IPS-18a (cell line): ENCODE measurements at regions not wholly inside any gene's neighbourhood (a gene's known extent, or its start where the extent isn't known, plus 50 kb on each side); places are given as distances from the start of the nearest gene placed in this dataset.

Experiments
- H3K27ac ChIP-seq: one replicate; pipeline ENCODE4 v1.5.1; 2013; ENCODE audit warnings: low read length
- H3K27me3 ChIP-seq: one replicate; pipeline ENCODE4 v1.6.1; 2013; ENCODE audit warnings: mild to moderate bottlenecking, low read length; ENCODE audit not compliant: control insufficient read depth, insufficient read depth
- H3K36me3 ChIP-seq: one replicate; pipeline ENCODE4 v1.6.1; 2013; ENCODE audit warnings: low read depth, low read length; ENCODE audit not compliant: control insufficient read depth
- H3K4me1 ChIP-seq: one replicate; pipeline ENCODE4 v1.6.1; 2013; ENCODE audit warnings: low read depth, low read length; ENCODE audit not compliant: control insufficient read depth
- H3K4me3 ChIP-seq: one replicate; pipeline ENCODE4 v1.5.1; 2013; ENCODE audit warnings: low read length
- H3K9ac ChIP-seq: one replicate; pipeline ENCODE4 v1.6.1; 2013; ENCODE audit warnings: mild to moderate bottlenecking, low read length, moderate library complexity
- H3K9me3 ChIP-seq: one replicate; pipeline ENCODE4 v1.6.1; 2013; ENCODE audit warnings: low read depth, low read length; ENCODE audit not compliant: control insufficient read depth

DNA sequence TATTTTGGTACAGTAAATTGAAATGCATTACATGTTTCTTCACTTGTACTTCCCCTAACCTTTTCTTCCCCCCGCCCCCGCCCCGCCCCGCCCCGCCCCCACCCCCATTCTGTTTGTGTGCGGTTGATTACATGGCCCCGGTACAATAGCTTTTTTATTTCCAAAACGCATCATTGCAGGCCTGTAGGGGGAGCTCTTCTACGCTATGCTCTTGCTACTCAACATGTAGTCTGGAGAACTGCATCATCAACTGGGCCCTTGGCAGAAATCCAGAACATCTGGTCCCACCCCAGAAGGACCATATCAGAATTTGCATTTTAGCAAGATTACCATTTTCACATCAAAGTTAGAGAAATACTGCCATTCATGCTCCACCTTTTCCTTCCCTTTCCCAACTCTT, 333.3 kb upstream of the DDX53 start:
- Histone ChIP-seq H3K4me1 (no peaks in the 10 kb centered on the region), H3K4me3 (no peak overlapping the region), H3K27me3 (no peaks in the 10 kb centered on the region), H3K27ac (no peak overlapping the region), H3K9ac (no peak overlapping the region), H3K9me3 (peaks cover 7% of the 10 kb centered on the region), H3K36me3 (no peaks in the 10 kb centered on the region)

GRCh38 chrX:22674932-22675331, 324.8 kb upstream of the DDX53 start:
- Histone ChIP-seq H3K4me1 (no peaks in the 10 kb centered on the region), H3K9me3 (peaks cover 11% of the 10 kb centered on the region), H3K27me3 (no peaks in the 10 kb centered on the region), H3K4me3 (no peak overlapping the region), H3K9ac (no peak overlapping the region), H3K36me3 (no peaks in the 10 kb centered on the region), H3K27ac (no peak overlapping the region)

DNA sequence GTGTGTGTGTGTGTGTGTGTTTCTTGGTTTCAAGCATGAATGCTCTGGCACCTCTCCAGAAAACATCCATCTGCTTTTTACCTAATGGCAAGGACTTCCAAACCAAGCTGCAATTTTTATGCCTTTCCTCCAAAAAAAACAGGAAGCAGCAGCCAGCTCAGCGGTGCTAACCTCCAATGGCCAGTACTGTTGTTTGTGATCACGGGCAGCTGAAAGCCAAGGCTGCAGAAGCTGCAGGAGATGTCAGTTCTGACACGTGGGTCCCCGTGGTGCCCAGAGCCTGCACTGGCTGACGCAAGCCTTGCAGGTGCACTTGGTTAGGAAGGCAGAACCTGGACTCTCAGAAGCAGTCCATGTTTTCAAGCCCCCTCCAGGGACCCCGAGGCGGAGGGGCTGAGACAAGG, 313.6 kb upstream of the DDX53 start:
- no peaks in the 10 kb centered on the region for H3K36me3 ChIP-seq
- no peak overlapping the region for H3K4me3 ChIP-seq
- no peak overlapping the region for H3K9ac ChIP-seq
- no peak overlapping the region for H3K27ac ChIP-seq
- peaks cover 14% of the 10 kb centered on the region for H3K9me3 ChIP-seq
- no peaks in the 10 kb centered on the region for H3K27me3 ChIP-seq
- peaks cover 17% of the 10 kb centered on the region for H3K4me1 ChIP-seq

DNA sequence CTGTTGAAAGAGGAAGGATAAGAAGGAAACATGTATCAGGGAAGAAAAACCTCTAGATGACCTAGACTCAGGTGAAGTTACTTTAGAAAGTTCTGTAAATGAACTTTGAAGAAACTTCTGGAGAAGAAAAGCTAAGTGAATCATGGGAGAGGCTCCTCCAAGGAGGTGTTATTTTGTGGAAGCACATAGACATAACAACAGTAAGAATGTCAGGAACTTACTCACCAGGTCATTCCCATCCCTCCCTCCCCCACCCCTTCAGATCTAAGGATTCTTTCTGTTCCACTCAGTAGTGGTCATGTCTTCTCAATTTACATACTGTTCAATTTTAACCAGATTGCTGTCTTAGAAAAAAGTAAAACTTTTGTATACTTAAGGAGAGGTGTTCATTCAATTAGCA, 310.5 kb upstream of the DDX53 start:
- Histone ChIP-seq H3K9me3 (peaks cover 10% of the 10 kb centered on the region), H3K36me3 (no peaks in the 10 kb centered on the region), H3K4me1 (peaks cover 17% of the 10 kb centered on the region), H3K9ac (no peak overlapping the region), H3K27ac (no peak overlapping the region), H3K4me3 (no peak overlapping the region), H3K27me3 (no peaks in the 10 kb centered on the region)

DNA sequence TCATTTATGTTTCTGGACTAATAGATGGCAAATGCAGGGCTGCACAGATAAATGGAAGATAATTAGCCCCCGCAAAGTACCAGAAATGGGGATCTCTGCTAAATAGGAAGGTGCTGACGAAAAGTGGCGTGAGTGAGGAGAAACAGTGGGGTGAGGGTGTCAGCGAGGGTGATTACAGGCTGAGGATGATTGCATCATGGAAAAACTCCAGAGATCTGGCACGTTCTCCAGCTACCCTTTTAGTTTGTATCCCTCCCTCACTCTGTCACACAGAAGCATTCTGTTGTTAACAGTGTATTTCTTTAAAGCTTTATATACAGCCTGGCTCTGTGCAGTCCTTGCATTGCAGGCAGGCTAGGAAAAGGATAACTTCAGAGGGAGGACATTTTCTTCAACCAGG, 309.6 kb upstream of the DDX53 start:
- Histone ChIP-seq H3K9ac (peak overlapping the region; percentile 2), H3K4me3 (no peak overlapping the region), H3K36me3 (no peaks in the 10 kb centered on the region), H3K27ac (no peak overlapping the region), H3K27me3 (no peaks in the 10 kb centered on the region), H3K4me1 (peaks cover 17% of the 10 kb centered on the region), H3K9me3 (peaks cover 7% of the 10 kb centered on the region)

GRCh38 chrX:22691966-22692565, 307.7 kb upstream of the DDX53 start:
- no peak overlapping the region for H3K27ac ChIP-seq
- peaks cover 17% of the 10 kb centered on the region for H3K4me1 ChIP-seq
- no peaks in the 10 kb centered on the region for H3K27me3 ChIP-seq
- H3K36me3 ChIP-seq = no peaks in the 10 kb centered on the region
- H3K4me3 ChIP-seq = no peak overlapping the region
- H3K9ac ChIP-seq = no peak overlapping the region
- peaks cover 12% of the 10 kb centered on the region for H3K9me3 ChIP-seq

- H3K4me1 ChIP-seq = no peaks in the 10 kb centered on the region
- H3K27me3 ChIP-seq = no peaks in the 10 kb centered on the region
- no peak overlapping the region for H3K27ac ChIP-seq
- H3K9ac ChIP-seq = no peak overlapping the region
- no peaks in the 10 kb centered on the region for H3K36me3 ChIP-seq
- no peak overlapping the region for H3K4me3 ChIP-seq
- peaks cover 29% of the 10 kb centered on the region for H3K9me3 ChIP-seq
Measured at GRCh38 chrX:22698151-22698550, 301.6 kb upstream of the DDX53 start.

GRCh38 chrX:22699581-22700091, 300.1 kb upstream of the DDX53 start:
- Histone ChIP-seq H3K4me1 (no peaks in the 10 kb centered on the region), H3K4me3 (no peak overlapping the region), H3K27ac (no peak overlapping the region), H3K9me3 (peaks cover 34% of the 10 kb centered on the region), H3K27me3 (no peaks in the 10 kb centered on the region), H3K36me3 (no peaks in the 10 kb centered on the region), H3K9ac (no peak overlapping the region)

DNA sequence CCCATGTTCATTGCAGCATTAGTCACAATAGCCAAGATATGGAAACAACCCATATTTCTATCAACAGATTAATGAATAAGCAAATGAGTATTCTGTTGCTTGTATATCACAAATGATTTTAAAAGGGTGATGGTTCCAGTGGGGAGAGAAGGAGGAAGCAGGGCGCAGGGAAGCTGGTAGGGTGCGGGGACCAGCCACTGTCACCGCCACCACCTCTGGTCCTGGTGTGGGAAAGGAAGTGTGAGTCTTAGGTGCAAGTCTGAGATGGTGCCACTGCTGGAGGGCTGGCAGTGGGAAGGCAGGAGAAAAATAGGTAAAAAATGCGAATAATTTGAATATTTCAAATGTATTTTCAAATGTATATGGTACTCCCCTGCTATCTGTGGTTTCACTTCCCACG, 286.8 kb upstream of the DDX53 start:
- Histone ChIP-seq H3K4me3 (no peak overlapping the region), H3K27me3 (no peaks in the 10 kb centered on the region), H3K9me3 (peaks cover 10% of the 10 kb centered on the region), H3K36me3 (no peaks in the 10 kb centered on the region), H3K4me1 (no peaks in the 10 kb centered on the region), H3K9ac (no peak overlapping the region), H3K27ac (no peak overlapping the region)

DNA sequence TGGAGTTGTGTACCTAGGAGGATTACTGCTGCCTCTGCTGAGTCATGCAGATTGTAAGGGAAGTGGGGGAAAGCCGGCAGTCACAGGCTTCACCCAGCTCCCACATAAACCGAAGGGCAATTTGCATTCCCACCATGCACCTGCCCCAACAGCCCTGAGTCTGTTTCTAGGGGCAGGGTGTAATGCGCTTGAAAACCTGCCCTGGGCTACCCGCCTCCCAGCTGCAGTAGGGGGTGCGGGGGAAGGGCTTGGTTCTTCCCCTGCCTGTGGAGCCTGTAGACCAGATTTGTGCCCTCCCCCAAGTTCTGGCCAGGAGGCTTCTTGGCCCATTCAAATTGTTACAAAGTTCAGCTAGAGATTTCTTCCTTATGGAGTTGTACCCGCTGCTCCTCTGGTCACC, 269.2 kb upstream of the DDX53 start:
- Histone ChIP-seq H3K4me1 (no peaks in the 10 kb centered on the region), H3K27me3 (no peaks in the 10 kb centered on the region), H3K9me3 (peaks cover 23% of the 10 kb centered on the region), H3K4me3 (no peak overlapping the region), H3K36me3 (no peaks in the 10 kb centered on the region), H3K9ac (no peak overlapping the region), H3K27ac (no peak overlapping the region)

DNA sequence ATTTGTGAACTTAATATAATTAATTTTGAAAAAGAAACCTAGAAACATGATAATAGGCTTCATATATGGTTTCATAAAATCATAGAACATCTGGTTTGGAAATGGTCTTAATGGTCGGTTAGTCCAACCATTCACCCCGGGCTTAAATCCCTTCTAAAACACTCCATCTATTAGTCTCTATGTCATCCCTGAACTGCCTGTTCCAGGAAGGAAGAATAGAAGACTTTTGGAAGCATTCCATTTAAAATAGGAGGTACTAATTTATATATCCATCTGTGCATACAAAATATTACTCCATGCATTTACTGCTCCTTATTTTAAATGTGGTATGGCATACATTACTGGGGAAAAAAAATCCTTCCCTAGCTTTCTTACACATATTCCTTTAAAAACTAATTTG, 262.2 kb upstream of the DDX53 start:
- Histone ChIP-seq H3K4me1 (no peaks in the 10 kb centered on the region), H3K27ac (no peak overlapping the region), H3K4me3 (no peak overlapping the region)

DNA sequence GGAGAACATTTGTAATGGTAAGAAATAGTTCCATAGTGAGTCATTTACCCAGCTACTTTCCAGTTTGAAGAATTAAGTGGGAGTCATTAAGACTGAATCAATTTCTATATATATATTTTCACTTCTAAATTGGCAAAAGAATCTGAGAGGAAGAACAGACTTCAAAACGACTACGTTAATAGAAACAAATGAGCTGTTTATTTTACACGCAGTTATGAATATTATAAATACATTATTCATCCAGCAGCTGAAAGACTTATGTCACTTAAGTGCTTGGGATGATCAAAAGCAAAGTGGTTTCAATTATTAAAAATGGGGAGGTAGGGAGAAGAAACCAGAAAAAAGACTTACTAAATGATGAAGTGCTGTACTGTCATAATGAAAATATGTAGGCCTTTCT, 260.5 kb upstream of the DDX53 start:
- Histone ChIP-seq H3K9me3 (peaks cover 19% of the 10 kb centered on the region), H3K4me3 (no peak overlapping the region), H3K27me3 (no peaks in the 10 kb centered on the region), H3K27ac (no peak overlapping the region), H3K36me3 (no peaks in the 10 kb centered on the region), H3K4me1 (no peaks in the 10 kb centered on the region), H3K9ac (no peak overlapping the region)

More for the DNA sequence above, 262.2 kb upstream of the DDX53 start:
- H3K36me3 ChIP-seq = no peaks in the 10 kb centered on the region
- peaks cover 19% of the 10 kb centered on the region for H3K9me3 ChIP-seq
- no peaks in the 10 kb centered on the region for H3K27me3 ChIP-seq
- H3K9ac ChIP-seq = no peak overlapping the region
